H1 (cell line): ENCODE measurements at regions not wholly inside any gene's neighbourhood (a gene's known extent, or its start where the extent isn't known, plus 50 kb on each side); places are given as distances from the start of the nearest gene placed in this dataset.

Experiments used
- CTCF ChIA-PET: fragments of 300-600 bp; sonication (Branson Sonifier 250); formaldehyde crosslinking; loops from one replicate; lab custom pipeline; 2021; ENCODE audit not compliant: partially characterized antibody; lab: Charles Lee
- POLR2A ChIA-PET: fragments of 300-600 bp; sonication (Branson Sonifier 250); formaldehyde crosslinking; loops from one replicate; lab custom pipeline; 2021; ENCODE audit warnings: inconsistent platforms; ENCODE audit not compliant: partially characterized antibody; lab: Charles Lee
- DNase-seq, 2 experiments: peaks; one replicate each; pipeline versions ENCODE4 v3.0.0 to v3.0.0-alpha.2; 2010 to 2022; ENCODE audit warnings: low spot score in 2 of 2, low read depth in 1 of 2, mixed read lengths in 1 of 2
- FAIRE-seq: peaks from 2 replicates; lab custom pipeline; 2011; peaks lifted over from hg19 to GRCh38; lab: Jason Lieb, UNC
- H2AFZ ChIP-seq: 2 replicates; pipeline ENCODE4 v1.8.1; 2012; ENCODE audit warnings: low read length, inconsistent platforms
- H2AK5ac ChIP-seq: 2 replicates; pipeline ENCODE4 v1.6.1; 2013; ENCODE audit warnings: low read depth, low read length
- H2BK120ac ChIP-seq: replicated peaks from 2 replicates; pipeline ENCODE3; 2013; ENCODE audit warnings: low read depth, low read length, inconsistent platforms
- H2BK12ac ChIP-seq: 2 replicates; pipeline ENCODE4 v1.6.1; 2013; ENCODE audit warnings: low read depth, low read length
- H2BK15ac ChIP-seq: 2 replicates; pipeline ENCODE4 v1.6.1; 2013; ENCODE audit warnings: low read length
- H2BK20ac ChIP-seq: 2 replicates; pipeline ENCODE4 v1.6.1; 2013; ENCODE audit warnings: low read length
- H2BK5ac ChIP-seq: 2 replicates; pipeline ENCODE4 v1.6.1; 2013; ENCODE audit warnings: low read depth, low read length
- H3K14ac ChIP-seq: 2 replicates; pipeline ENCODE4 v1.6.1; 2013; ENCODE audit warnings: inconsistent platforms; ENCODE audit not compliant: insufficient read length
- H3K18ac ChIP-seq: 2 replicates; pipeline ENCODE4 v1.6.1; 2013; ENCODE audit warnings: low read length; ENCODE audit errors: extremely low read depth
- H3K23ac ChIP-seq: 2 replicates; pipeline ENCODE4 v1.6.1; 2013; ENCODE audit warnings: inconsistent platforms; ENCODE audit not compliant: insufficient read length
- H3K23me2 ChIP-seq: 2 replicates; pipeline ENCODE4 v1.6.1; 2013; ENCODE audit warnings: low read depth, low read length
- H3K27ac ChIP-seq: 2 replicates; pipeline ENCODE4 v1.6.1; 2011; ENCODE audit warnings: low read depth, low read length, inconsistent platforms
- H3K27me3 ChIP-seq, 4 experiments: replicated peaks in 1 of 4; 1 replicate in 1 of 4; 2 replicates in 3 of 4; pipeline versions ENCODE4 v1.6.1 to v1.8.1; 2011 to 2013; ENCODE audit warnings: low read length in 3 of 4, mild to moderate bottlenecking in 3 of 4, inconsistent platforms in 2 of 4, mixed read lengths in 2 of 4, moderate library complexity in 1 of 4; ENCODE audit not compliant: control insufficient read depth in 3 of 4, insufficient read depth in 3 of 4; ENCODE audit errors: extremely low read depth in 1 of 4
- H3K36me3 ChIP-seq, 4 experiments: 2 replicates each; pipeline versions ENCODE4 v1.6.1 to v1.8.1; 2011 to 2013; ENCODE audit warnings: mild to moderate bottlenecking in 4 of 4, low read length in 3 of 4, moderate library complexity in 2 of 4, control low read depth in 1 of 4, inconsistent platforms in 1 of 4; ENCODE audit not compliant: insufficient read depth in 4 of 4, control insufficient read depth in 2 of 4
- H3K4ac ChIP-seq: replicated peaks from 2 replicates; pipeline ENCODE3; 2013; ENCODE audit warnings: low read length, low read depth, mixed read lengths, inconsistent platforms; ENCODE audit not compliant: insufficient read length
- H3K4me1 ChIP-seq, 4 experiments: replicated peaks in 1 of 4; 1 replicate in 1 of 4; 2 replicates in 3 of 4; pipeline versions ENCODE4 v1.6.1 to v1.8.1; 2011 to 2013; ENCODE audit warnings: low read length in 3 of 4, inconsistent platforms in 2 of 4, mixed read lengths in 1 of 4; ENCODE audit not compliant: insufficient read depth in 4 of 4, control insufficient read depth in 3 of 4
- H3K4me2 ChIP-seq, 2 experiments: 2 replicates each; pipeline versions ENCODE4 v1.6.1 to v1.8.1; 2011 to 2013; ENCODE audit warnings: low read depth in 2 of 2, low read length in 2 of 2, control low read depth in 1 of 2, inconsistent platforms in 1 of 2, mild to moderate bottlenecking in 1 of 2; ENCODE audit not compliant: insufficient read depth in 1 of 2
- H3K4me3 ChIP-seq, 4 experiments: fragments of 200-600, 300-600 bp in 1 of 4; sonication (generic), shearing (Covaris generic), sonication (Bioruptor Twin) in 1 of 4; 2 replicates each; pipeline versions ENCODE4 v1.5.1 to v1.8.1; 2011 to 2016; ENCODE audit warnings: low read length in 4 of 4, low read depth in 3 of 4, control low read depth in 2 of 4, inconsistent platforms in 2 of 4, mild to moderate bottlenecking in 2 of 4, mixed read lengths in 1 of 4, moderate library complexity in 1 of 4; ENCODE audit not compliant: insufficient read depth in 2 of 4; ENCODE audit errors: extremely low read depth in 1 of 4
- H3K56ac ChIP-seq: replicated peaks from 2 replicates; pipeline ENCODE3; 2013; ENCODE audit warnings: low read depth, mild to moderate bottlenecking, mixed read lengths, low read length, inconsistent platforms; ENCODE audit not compliant: insufficient read length
- H3K79me1 ChIP-seq: 2 replicates; pipeline ENCODE4 v1.6.1; 2013; ENCODE audit warnings: low read depth, low read length, control low read depth
- H3K79me2 ChIP-seq, 2 experiments: 2 replicates each; pipeline versions ENCODE4 v1.6.1 to v1.8.1; 2012 to 2013; ENCODE audit warnings: low read length in 2 of 2, mild to moderate bottlenecking in 2 of 2, inconsistent platforms in 1 of 2; ENCODE audit not compliant: insufficient read depth in 2 of 2, control insufficient read depth in 1 of 2
- H3K9ac ChIP-seq, 4 experiments: replicated peaks in 1 of 4; 1 replicate in 1 of 4; 2 replicates in 3 of 4; pipeline versions ENCODE4 v1.6.1 to v1.8.1; 2011 to 2013; ENCODE audit warnings: low read depth in 3 of 4, low read length in 3 of 4, control low read depth in 2 of 4, mild to moderate bottlenecking in 2 of 4, moderate library complexity in 2 of 4, inconsistent platforms in 1 of 4; ENCODE audit errors: extremely low read depth in 1 of 4
- H3K9me3 ChIP-seq, 2 experiments: 2 replicates each; pipeline versions ENCODE4 v1.6.1 to v1.8.1; 2012 to 2013; ENCODE audit warnings: mild to moderate bottlenecking in 2 of 2, moderate library complexity in 2 of 2, control low read depth in 1 of 2, inconsistent platforms in 1 of 2, low read depth in 1 of 2, low read length in 1 of 2, mixed read lengths in 1 of 2; ENCODE audit not compliant: insufficient read depth in 2 of 2
- H4K20me1 ChIP-seq, 2 experiments: replicated peaks in 1 of 2; 2 replicates each; pipeline versions ENCODE3 to v1.8.1; 2011 to 2013; ENCODE audit warnings: inconsistent platforms in 2 of 2, low read length in 2 of 2, mild to moderate bottlenecking in 1 of 2; ENCODE audit not compliant: insufficient read depth in 2 of 2, control insufficient read depth in 1 of 2
- H4K5ac ChIP-seq: 2 replicates; pipeline ENCODE4 v1.6.1; 2013; ENCODE audit warnings: low read length, low read depth, mixed read lengths, inconsistent platforms; ENCODE audit not compliant: insufficient read length
- H4K8ac ChIP-seq: 2 replicates; pipeline ENCODE4 v1.8.0; 2013; ENCODE audit warnings: mild to moderate bottlenecking, moderate library complexity, low read length, inconsistent platforms; ENCODE audit not compliant: insufficient read depth; ENCODE audit errors: extremely low read depth
- H4K91ac ChIP-seq: replicated peaks from 2 replicates; pipeline ENCODE3; 2013; ENCODE audit warnings: low read length, mixed read lengths, inconsistent platforms; ENCODE audit not compliant: insufficient read length
- EZH2 ChIP-seq: fragments of 200-600 bp; sonication (generic); IDR thresholded peaks from 2 replicates; pipeline ENCODE4 v1.7.1; 2012; ENCODE audit warnings: low read depth, mild to moderate bottlenecking, moderate library complexity, low read length, inconsistent platforms; ENCODE audit not compliant: severe bottlenecking
- RBBP5 ChIP-seq: IDR thresholded peaks from 2 replicates; pipeline ENCODE4 v1.7.1; 2012; ENCODE audit warnings: low read depth, mild to moderate bottlenecking, inconsistent platforms, low read length, moderate library complexity, borderline replicate concordance
- RNF2 ChIP-seq: fragments of 200-900, 300-1000 bp; sonication (generic); IDR thresholded peaks from 2 replicates; pipeline ENCODE4 v1.7.1; 2016; ENCODE audit warnings: borderline replicate concordance, low read depth, mild to moderate bottlenecking, antibody characterized with exemption, low read length; ENCODE audit not compliant: poor library complexity, severe bottlenecking; ENCODE audit errors: missing control alignments
- SIN3A ChIP-seq, 2 experiments: IDR thresholded peaks in 1 of 2; conservative IDR thresholded peaks in 1 of 2; 2 replicates each; pipeline ENCODE4 v1.6.1; 2011 to 2012; ENCODE audit warnings: low read length in 2 of 2, improper control_type of control experiment in 1 of 2, low read depth in 1 of 2, mild to moderate bottlenecking in 1 of 2
- SP1 ChIP-seq: IDR thresholded peaks from 2 replicates; pipeline ENCODE4 v1.6.1; 2011; ENCODE audit warnings: low read depth, low read length
- SRF ChIP-seq: IDR thresholded peaks from 2 replicates; pipeline ENCODE4 v1.6.1; 2011; ENCODE audit warnings: mild to moderate bottlenecking, low read depth, low read length, moderate library complexity
- WGBS, 2 experiments: shearing (Covaris generic) in 1 of 2; methylation state at CpG; one replicate each; pipeline versions ENCODE4 v1.1.6 to v1.1.7; 2013 to 2015; ENCODE audit warnings: low lambda C conversion rate in 2 of 2, mixed read lengths in 2 of 2, inconsistent platforms in 1 of 2, low coverage in 1 of 2, missing lambda C conversion rate in 1 of 2; ENCODE audit not compliant: insufficient replicate concordance in 2 of 2, insufficient coverage in 1 of 2, insufficient read length in 1 of 2; ENCODE audit errors: extremely low coverage in 1 of 2, missing lambda C conversion rate in 1 of 2; 5-methylcytosine and 5-hydroxymethylcytosine counted together
- TF ChIP-seq, protein P1 (sequence below), 3 experiments: IDR thresholded peaks; 1 replicate in 2 of 3; 2 replicates in 1 of 3; pipeline versions ENCODE4 v1.5.1 to v1.6.1; 2011; ENCODE audit warnings: low read length in 3 of 3, mild to moderate bottlenecking in 3 of 3, inconsistent platforms in 2 of 3, low read depth in 1 of 3, moderate library complexity in 1 of 3; ENCODE audit not compliant: insufficient read depth in 1 of 3; ENCODE audit errors: control extremely low read depth in 1 of 3

DNA sequence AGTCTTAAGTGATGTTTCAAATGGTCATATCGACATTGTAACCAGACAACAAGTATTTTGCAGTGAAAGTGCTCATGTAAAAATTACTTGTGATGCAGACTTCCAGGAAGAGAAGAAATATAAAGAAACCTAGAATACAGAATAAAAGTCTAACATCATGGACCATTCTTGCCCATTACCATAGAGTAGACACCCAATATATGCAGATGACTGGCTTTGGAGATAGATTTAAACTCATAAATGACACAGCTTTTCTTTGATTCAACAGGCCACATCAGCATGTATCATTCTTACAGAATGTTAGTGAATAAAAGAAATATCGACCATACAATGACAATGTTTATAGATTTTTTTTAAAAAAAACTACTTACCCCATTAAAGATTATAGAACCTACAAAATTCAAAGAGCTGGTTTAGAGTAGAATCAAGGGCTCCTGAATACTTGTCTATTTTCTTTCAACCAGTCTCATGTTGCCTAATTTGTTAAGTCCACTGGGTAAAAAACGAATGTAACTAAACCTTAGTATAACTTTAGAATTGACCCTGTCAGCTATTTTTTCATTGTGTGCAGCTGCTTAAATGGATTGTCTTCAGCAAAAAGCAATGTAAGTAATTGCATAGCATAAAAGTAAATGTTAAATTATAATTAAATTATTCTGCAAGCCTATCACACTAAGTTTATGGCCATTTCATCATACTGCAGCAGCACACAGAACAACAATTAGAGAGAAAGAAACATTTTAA is 268.7 kb upstream of the AGTR1 start:
- Histone ChIP-seq H3K9me3 (no peaks in the 10 kb centered on the region), H3K4me2 (no peak overlapping the region), H4K91ac (no peak overlapping the region), H2BK120ac (no peak overlapping the region), H3K27me3 (no peaks in the 10 kb centered on the region), H2BK12ac (no peak overlapping the region), H2BK20ac (no peak overlapping the region), H4K8ac (no peak overlapping the region), H3K4me3 (no peak overlapping the region), H3K79me2 (no peaks in the 10 kb centered on the region), H3K36me3 (no peaks in the 10 kb centered on the region), H4K5ac (no peak overlapping the region), H3K4me1 (no peaks in the 10 kb centered on the region), H3K18ac (no peak overlapping the region), H3K23me2 (no peaks in the 10 kb centered on the region), H3K23ac (no peak overlapping the region), H2BK15ac (no peak overlapping the region), H3K14ac (no peak overlapping the region), H2AK5ac (no peak overlapping the region), H2BK5ac (no peak overlapping the region), H3K56ac (no peak overlapping the region), H3K79me1 (no peaks in the 10 kb centered on the region), H3K27ac (no peak overlapping the region), H3K9ac (no peak overlapping the region), H3K4ac (no peak overlapping the region), H4K20me1 (no peaks in the 10 kb centered on the region), H2AFZ (no peak overlapping the region)
- POLR2A ChIA-PET: no interaction called here
- TF ChIP-seq SP1 (no peak), SIN3A (conservative IDR thresholded peaks at IDR 0.05 in 1 of 2, IDR thresholded peaks at IDR 0.05 in 1 of 2; ENCODE audit: low read depth in 1 of 2, low read length in 2 of 2) (no peak), EZH2 (no peak), SRF (no peak), RBBP5 (no peak), RNF2 (no peak)
- TF ChIP-seq, protein P1, sequence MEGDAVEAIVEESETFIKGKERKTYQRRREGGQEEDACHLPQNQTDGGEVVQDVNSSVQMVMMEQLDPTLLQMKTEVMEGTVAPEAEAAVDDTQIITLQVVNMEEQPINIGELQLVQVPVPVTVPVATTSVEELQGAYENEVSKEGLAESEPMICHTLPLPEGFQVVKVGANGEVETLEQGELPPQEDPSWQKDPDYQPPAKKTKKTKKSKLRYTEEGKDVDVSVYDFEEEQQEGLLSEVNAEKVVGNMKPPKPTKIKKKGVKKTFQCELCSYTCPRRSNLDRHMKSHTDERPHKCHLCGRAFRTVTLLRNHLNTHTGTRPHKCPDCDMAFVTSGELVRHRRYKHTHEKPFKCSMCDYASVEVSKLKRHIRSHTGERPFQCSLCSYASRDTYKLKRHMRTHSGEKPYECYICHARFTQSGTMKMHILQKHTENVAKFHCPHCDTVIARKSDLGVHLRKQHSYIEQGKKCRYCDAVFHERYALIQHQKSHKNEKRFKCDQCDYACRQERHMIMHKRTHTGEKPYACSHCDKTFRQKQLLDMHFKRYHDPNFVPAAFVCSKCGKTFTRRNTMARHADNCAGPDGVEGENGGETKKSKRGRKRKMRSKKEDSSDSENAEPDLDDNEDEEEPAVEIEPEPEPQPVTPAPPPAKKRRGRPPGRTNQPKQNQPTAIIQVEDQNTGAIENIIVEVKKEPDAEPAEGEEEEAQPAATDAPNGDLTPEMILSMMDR (IDR thresholded peaks at IDR 0.05; ENCODE audit: control extremely low read depth in 1 of 3, insufficient read depth in 1 of 3, low read depth in 1 of 3, low read length in 3 of 3): no peak
- 87% methylated on average over 3 of the region's 3 CpGs; no CpG with 5 or more reads in 1 of the 2 experiments for WGBS, 2 experiments
- FAIRE-seq: no peak
- CTCF ChIA-PET: no interaction called here
- no peak for DNase-seq
